GM19324 (cell line): ENCODE measurements at regions not wholly inside any gene's neighbourhood (a gene's known extent, or its start where the extent isn't known, plus 50 kb on each side); places are given as distances from the start of the nearest gene placed in this dataset.

Source experiments
- ATAC-seq: cut with Tn5 transposase; IDR thresholded peaks from one replicate; pipeline ENCODE4 v1.9.1; 2021; ENCODE audit warnings: mild to moderate bottlenecking, moderate library complexity; ENCODE audit not compliant: unreplicated experiment, low FRiP score

DNA sequence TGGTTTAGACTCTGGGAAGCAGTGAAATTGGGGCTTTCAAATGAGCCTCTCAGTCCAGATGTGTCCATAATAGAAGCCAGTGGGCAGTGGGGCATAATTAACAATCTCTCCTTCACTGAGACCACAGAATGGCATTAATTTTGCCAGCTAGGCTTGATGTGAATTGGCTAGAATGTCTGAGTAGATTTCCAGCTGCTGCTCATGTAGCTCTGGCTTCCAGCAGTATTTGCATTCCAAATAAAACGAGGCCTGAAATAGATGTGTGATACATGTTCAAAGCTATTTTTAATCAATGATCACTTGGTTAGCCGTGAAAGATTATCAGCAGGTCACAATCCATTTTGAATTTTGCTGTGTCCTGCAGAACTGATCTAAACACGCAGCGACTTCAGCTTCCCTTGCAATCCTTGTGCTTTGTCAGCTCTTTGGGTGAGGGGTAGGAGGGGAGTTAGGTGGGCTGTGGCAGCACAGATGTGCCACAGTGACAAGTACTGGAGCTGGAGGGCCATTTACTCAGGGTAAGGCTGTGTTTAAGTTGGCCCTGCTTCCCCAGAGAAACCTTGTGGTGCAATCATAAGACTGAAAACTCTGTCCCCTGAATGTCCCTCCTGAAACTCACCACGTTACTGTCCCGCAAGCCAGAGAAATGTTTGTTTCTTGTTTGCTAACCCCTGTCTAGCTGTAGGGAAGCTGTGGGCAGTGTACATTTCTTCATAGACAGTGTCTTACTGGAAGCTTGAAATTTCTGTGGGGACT lies 56.9 kb upstream of the TMEM178A start:
- no peak for ATAC-seq

DNA sequence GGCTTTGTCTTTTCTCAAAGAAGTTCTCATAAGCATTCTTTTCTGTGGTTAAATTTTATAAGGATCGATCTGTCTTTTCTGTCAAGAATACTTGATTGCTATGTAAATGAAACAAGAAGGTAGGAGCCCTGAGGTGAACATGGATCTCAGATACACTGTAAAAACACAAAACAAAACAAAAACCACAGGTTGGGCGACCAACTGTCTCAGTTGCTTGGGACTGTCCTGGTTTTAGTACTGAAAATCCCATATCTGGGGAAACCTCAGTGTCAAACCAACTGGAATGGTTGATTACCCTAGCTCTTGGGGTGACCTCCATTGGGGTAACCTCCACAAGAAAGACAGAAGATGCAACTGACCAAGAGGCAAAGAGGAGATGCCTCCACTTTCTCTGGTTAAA lies 55.8 kb upstream of the TMEM178A start:
- ATAC-seq = no peak

DNA sequence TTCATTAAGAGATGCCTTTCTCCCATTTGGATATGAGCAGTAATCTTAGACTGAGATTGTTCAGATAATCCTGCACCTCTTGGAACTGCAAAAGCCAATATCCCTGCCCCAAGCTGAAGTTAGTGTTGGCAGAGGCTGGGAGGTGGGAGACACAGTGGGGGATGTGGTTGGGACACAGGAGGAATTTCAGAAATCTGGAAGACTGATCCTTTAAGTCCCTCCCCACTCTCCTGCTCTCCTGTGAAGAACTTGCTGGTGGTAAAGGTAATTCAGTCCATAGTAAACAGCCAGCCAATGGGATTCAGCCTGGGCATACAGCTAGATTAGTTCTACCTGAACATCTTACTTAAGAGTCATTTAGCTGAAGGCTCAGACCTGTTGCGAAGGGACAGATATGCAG lies 50.0 kb upstream of the TMEM178A start:
- ATAC-seq = no peak
